GM12873 (cell line): ENCODE measurements at regions not wholly inside any gene's neighbourhood (a gene's known extent, or its start where the extent isn't known, plus 50 kb on each side); places are given as distances from the start of the nearest gene placed in this dataset.

Experiments used
- TF ChIP-seq, protein P1 (sequence below): IDR thresholded peaks from 2 replicates; pipeline ENCODE4 v1.5.1; 2012; ENCODE audit warnings: low read depth, mild to moderate bottlenecking, moderate library complexity, low read length, control low read depth; ENCODE audit not compliant: insufficient read depth; ENCODE audit errors: missing control alignments

DNA sequence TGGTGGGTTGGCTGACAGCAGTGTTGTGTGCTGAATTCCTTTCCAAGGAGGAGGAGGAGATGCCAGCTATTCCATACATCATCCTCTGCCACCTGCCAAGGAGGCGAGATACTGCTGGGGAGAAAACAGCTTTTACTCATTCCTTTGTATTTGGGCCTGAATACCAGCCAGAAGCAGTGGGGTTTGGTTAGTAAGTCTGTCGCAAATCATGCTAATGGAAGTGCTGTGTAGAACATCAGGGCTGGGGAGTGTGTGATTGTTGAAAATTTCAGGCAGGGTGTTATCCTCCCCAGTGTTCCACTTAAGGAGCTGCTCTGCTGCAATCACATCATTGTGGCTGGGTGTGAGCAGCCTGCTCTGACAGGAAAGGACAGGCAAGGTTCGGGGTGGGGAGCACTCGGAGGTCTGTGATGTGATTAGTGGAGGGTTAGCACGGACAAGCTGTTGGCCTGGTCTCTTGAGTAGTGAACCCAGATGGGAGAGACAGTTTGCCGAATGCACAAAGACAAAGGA lies 128.2 kb upstream of the DLX2 start:
- TF ChIP-seq, protein P1, sequence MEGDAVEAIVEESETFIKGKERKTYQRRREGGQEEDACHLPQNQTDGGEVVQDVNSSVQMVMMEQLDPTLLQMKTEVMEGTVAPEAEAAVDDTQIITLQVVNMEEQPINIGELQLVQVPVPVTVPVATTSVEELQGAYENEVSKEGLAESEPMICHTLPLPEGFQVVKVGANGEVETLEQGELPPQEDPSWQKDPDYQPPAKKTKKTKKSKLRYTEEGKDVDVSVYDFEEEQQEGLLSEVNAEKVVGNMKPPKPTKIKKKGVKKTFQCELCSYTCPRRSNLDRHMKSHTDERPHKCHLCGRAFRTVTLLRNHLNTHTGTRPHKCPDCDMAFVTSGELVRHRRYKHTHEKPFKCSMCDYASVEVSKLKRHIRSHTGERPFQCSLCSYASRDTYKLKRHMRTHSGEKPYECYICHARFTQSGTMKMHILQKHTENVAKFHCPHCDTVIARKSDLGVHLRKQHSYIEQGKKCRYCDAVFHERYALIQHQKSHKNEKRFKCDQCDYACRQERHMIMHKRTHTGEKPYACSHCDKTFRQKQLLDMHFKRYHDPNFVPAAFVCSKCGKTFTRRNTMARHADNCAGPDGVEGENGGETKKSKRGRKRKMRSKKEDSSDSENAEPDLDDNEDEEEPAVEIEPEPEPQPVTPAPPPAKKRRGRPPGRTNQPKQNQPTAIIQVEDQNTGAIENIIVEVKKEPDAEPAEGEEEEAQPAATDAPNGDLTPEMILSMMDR: no peak

DNA sequence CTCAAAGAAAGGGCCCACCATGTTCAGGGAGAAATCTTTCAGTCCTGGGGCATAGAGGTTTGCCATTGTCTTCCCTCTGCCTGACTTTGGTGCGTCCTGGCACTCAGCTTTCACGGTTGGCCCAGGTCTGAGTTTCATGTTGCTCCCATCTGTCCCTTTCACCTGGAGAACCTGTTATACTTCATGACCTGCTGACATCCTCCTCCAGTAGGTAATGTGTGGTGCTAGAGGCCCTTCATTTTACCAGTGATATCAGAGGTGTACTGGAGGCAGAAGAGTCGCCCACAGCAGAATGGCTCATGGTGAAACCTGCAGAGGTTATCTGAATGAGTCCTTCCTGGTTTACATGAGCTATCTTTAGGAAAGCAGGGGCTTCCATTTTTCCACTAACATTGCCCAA lies 128.8 kb upstream of the DLX2 start:
- TF ChIP-seq, protein P1: no peak

DNA sequence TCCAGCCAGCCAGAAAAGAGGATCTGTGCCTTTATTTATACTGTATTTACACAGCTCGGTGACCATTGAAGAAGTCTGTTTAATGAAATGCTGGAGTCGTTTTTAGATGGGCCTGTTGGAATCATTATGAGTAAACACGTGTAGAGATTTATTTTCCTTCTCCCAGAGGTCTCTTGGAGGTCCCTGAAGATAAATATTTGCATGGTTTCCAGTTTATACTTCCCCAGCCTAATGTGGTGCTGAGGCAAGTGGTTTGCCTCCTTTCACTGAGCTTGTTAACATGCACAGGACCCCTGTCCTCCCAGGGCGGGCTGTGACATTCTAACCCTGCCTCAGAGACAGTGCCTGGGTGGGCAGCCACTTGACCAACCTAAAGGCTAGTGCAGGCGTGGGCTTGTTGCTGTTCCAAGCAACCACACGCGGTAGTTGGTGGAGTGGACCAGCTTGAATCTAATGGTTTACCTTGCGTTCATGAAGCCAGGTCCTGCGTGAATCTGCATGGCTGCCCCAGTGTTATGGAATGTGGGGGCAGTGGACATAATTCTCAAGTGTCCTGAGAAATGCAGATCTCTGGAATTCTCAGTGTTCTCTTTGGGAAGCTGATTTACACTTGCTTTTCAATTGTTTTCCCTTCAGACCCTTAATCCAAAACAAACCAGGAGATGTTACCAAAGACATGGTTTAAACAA lies 130.2 kb upstream of the DLX2 start:
- TF ChIP-seq, protein P1: no peak

DNA sequence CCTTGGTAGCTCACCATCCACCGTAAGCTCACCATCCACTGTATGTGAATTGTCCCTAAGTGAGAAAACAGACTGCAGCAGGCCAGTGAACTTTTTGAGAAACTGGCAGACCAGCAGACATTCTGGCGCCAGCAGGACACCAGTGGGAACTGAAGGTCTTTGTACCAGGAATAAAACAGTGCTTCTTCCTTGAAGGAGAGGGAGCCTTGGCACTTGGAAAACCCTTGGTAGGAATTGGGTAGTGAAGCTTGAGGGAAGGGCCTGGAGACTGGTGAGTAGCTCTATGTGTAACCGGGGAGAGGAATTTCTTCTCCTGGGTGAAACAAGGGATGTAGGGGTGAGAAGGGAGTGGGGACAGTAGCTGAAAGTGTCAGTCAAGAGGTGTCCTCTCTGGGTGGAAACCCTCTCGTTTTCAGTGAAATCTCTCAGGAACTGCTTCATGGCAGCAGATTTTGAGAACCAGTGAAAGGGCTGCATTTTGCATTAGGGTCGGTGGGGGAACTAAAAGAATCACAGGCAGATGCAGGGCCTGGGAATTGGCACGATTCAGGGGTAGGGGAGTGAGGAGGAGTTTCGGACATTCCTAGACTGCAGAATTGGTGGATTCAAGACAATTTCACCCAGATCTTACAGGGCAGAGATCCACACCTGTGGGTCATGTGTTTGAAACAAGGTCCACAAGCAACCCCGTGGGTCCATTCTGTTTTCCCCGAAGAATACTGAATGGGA lies 131.5 kb upstream of the DLX2 start:
- TF ChIP-seq, protein P1: no peak

DNA sequence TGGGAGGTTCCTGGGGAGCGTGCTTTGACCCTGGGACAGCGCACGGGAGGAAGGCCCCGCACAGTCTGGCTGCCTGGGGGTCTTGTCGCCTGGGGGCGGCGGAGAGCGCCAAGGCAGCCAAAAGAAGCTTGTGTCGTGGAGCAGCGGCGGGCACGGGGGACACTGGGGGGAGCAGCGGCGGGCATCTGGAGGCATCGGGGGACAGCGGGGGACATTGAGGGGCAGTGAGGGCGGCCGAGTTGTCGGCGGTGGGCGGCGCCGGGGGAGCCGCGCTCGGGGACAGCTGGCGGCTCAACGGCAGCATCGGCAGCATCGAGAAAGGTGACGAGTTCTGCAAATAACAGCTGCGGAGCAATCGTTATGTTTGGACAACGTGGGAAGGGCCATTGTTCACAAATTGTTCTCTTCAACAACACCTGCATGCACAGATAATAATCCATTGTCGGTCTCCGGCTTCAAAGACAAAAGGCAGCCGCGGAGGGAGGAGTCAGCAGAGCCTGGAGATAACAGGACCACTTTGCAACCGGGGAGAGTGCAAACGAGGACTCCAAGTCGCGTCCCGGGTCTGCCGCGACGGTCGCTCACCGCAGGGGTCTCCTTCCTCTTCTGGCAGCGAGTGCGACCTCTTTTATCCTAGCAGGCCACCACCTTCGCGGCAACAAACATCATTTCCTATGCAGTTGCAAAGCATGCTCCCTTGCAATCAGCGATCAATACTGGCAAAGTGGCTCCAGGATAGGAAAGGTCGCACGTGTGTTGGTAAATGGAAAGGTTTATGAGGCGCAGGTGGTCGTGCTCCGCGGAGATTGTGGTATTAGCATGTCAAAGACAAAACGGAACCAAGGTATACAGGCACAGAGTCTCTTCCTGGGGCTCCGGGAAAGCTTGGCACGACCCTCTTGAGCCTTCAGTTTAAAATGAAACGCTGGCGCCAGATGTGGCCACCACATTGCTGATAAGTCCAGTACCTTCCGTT lies 132.3 kb upstream of the DLX2 start:
- TF ChIP-seq, protein P1: no peak

DNA sequence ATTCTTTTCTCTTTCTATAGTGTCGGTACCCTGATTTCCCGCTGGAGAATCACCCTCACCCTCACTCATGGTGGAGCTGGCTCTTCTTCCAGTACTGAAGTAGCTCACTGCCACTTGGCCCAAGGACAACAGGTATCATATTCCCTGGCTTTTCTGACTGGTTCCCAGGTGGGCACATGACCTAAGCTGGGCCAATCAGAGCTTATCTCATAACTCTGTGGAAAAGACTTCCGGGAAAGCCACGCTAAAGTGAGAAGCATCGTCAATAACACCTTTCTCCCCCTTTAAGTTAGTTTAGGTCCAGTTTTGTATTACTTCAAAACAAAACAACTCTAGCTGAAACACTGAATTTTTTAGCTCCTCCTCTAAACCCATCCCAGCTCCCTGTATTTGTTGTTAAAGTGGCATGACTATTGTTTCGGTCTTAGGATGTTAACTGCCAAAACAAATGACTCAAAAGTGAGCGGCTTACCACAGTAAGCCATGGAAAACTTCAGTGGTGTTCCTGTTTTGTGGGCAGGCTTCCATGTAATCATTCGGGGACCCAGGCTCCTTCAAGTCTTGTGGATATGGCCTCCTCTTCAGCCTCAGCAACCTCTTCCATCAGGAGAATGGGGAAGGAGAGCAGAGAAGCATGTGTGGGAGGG lies 137.4 kb upstream of the DLX2 start:
- TF ChIP-seq, protein P1: no peak
